ENCODE measurements at regions not wholly inside any gene's neighbourhood (a gene's known extent, or its start where the extent isn't known, plus 50 kb on each side); places are given as distances from the start of the nearest gene placed in this dataset.
"Not testable (repeated sequence)": the region's sequence is repeated elsewhere in the genome, so short reads cannot be mapped to it uniquely, and the experiment has no call there.

DNA sequence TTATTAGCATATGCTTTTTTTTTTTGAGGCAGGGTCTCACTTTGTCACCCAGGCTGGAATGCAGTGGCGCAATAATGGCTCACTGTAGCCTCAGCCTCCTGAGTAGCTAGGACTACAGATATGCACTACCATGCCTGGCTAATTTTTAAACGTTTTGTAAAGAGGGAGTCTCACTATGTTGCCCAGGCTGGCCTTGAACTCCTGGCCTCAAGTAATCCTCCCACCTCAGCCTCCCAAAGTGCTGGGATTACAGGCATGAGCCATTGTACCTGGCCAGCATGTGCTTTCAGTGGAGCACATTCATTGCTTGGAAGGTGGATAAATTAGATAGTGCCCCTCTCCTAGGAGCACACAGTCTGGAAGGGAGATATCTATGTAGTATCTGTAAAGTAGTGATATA lies 243.7 kb upstream of the PLPP4 start:
- TF ChIP-seq, protein P1, sequence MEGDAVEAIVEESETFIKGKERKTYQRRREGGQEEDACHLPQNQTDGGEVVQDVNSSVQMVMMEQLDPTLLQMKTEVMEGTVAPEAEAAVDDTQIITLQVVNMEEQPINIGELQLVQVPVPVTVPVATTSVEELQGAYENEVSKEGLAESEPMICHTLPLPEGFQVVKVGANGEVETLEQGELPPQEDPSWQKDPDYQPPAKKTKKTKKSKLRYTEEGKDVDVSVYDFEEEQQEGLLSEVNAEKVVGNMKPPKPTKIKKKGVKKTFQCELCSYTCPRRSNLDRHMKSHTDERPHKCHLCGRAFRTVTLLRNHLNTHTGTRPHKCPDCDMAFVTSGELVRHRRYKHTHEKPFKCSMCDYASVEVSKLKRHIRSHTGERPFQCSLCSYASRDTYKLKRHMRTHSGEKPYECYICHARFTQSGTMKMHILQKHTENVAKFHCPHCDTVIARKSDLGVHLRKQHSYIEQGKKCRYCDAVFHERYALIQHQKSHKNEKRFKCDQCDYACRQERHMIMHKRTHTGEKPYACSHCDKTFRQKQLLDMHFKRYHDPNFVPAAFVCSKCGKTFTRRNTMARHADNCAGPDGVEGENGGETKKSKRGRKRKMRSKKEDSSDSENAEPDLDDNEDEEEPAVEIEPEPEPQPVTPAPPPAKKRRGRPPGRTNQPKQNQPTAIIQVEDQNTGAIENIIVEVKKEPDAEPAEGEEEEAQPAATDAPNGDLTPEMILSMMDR (IDR thresholded peaks at IDR 0.05), result not testable (repeated sequence)
- TF ChIP-seq POLR2A (IDR thresholded peaks at IDR 0.05), result not testable (repeated sequence)

All from thyroid gland (tissue), 4 donors.